Central memory CD8-positive, alpha-beta T cell (primary cell): ENCODE measurements at regions not wholly inside any gene's neighbourhood (a gene's known extent, or its start where the extent isn't known, plus 50 kb on each side); places are given as distances from the start of the nearest gene placed in this dataset.

ENCODE experiments used
- ATAC-seq: fragments of 150-1000 bp; cut with Tn5 transposase; replicated peaks from 2 replicates; pipeline ENCODE4 v1.10.0; 2022; ENCODE audit warnings: mild to moderate bottlenecking, moderate FRiP score, moderate number of reproducible peaks; ENCODE audit not compliant: poor library complexity, severe bottlenecking; ENCODE audit errors: extremely low read depth
- DNase-seq, 2 donors: peaks; one replicate each; pipeline ENCODE4 v3.0.0; 2021; ENCODE audit warnings: low spot score in 2 of 2
- H3K27ac Mint-ChIP-seq: one replicate; pipeline ENCODE4 v1.8.0; 2022; ENCODE audit warnings: low read depth, mild to moderate bottlenecking, moderate library complexity, mixed read lengths
- H3K27me3 Mint-ChIP-seq: one replicate; pipeline ENCODE4 v1.8.0; 2022; ENCODE audit warnings: mixed read lengths
- H3K36me3 Mint-ChIP-seq: one replicate; pipeline ENCODE4 v1.8.0; 2022; ENCODE audit warnings: mild to moderate bottlenecking, moderate library complexity, mixed read lengths; ENCODE audit not compliant: insufficient read depth
- H3K4me1 Mint-ChIP-seq: one replicate; pipeline ENCODE4 v1.8.0; 2022; ENCODE audit warnings: mixed read lengths
- H3K4me3 Mint-ChIP-seq: one replicate; pipeline ENCODE4 v1.8.0; 2022; ENCODE audit warnings: mild to moderate bottlenecking, moderate library complexity, mixed read lengths
- H3K9me3 Mint-ChIP-seq: one replicate; pipeline ENCODE4 v1.8.0; 2022; ENCODE audit warnings: mixed read lengths

DNA sequence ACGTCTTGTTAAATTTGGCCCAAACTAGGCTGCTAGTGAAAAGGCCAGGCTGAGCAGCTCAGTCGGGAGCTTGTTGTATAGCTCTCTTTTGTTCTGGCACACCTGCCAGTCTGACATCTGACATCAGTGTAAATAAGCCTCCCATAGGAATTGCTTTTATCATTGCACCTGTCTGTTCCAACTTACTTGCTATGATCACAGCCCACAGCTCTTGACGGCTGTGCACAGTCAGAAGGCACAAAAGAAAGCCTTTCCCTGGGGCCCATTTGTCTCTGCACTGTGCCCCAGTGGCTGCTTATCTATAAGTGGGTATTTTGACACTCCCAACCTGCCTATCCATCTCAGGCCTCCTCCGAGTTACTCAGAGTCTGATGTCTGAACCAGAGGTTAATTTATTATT is 324.5 kb downstream of the NUAK1 start:
- Mint-ChIP-seq H3K27ac (no peak overlapping the region), H3K4me1 (no peaks in the 10 kb centered on the region), H3K4me3 (no peak overlapping the region), H3K27me3 (peaks cover 10% of the 10 kb centered on the region), H3K9me3 (peaks cover 6% of the 10 kb centered on the region), H3K36me3 (no peaks in the 10 kb centered on the region)
- ATAC-seq: no peak
- no peak for DNase-seq

DNA sequence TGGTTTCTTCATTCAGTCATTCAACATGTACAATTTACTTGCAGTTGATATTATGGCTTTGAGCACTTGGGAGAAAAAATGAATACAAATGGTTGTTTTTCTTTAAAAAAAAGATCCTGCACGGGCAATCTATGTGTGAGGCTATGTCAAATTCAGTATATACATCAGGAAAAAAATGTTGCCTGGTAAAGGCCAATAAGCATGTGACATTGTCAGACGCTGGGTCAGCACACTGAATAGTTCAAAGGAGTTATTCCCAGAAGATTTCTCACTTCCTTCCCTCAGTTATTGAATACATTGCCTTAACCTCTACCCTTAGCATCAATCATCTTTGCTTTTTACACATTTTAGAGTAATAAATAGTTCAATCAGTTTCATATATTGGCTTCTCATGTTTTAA is 319.2 kb downstream of the NUAK1 start:
- Mint-ChIP-seq H3K36me3 (no peaks in the 10 kb centered on the region), H3K4me1 (no peaks in the 10 kb centered on the region), H3K4me3 (no peak overlapping the region), H3K27ac (no peak overlapping the region), H3K27me3 (no peaks in the 10 kb centered on the region), H3K9me3 (no peaks in the 10 kb centered on the region)
- DNase-seq (no peak), ATAC-seq (no peak)

GRCh38 chr12:105820429-105821125 is 318.2 kb downstream of the NUAK1 start:
- no peaks in the 10 kb centered on the region for H3K4me1 Mint-ChIP-seq
- no peaks in the 10 kb centered on the region for H3K36me3 Mint-ChIP-seq
- no peaks in the 10 kb centered on the region for H3K27me3 Mint-ChIP-seq
- DNase-seq: no peak
- no peak for ATAC-seq
- no peak overlapping the region for H3K4me3 Mint-ChIP-seq
- H3K27ac Mint-ChIP-seq: no peak overlapping the region
- no peaks in the 10 kb centered on the region for H3K9me3 Mint-ChIP-seq

DNA sequence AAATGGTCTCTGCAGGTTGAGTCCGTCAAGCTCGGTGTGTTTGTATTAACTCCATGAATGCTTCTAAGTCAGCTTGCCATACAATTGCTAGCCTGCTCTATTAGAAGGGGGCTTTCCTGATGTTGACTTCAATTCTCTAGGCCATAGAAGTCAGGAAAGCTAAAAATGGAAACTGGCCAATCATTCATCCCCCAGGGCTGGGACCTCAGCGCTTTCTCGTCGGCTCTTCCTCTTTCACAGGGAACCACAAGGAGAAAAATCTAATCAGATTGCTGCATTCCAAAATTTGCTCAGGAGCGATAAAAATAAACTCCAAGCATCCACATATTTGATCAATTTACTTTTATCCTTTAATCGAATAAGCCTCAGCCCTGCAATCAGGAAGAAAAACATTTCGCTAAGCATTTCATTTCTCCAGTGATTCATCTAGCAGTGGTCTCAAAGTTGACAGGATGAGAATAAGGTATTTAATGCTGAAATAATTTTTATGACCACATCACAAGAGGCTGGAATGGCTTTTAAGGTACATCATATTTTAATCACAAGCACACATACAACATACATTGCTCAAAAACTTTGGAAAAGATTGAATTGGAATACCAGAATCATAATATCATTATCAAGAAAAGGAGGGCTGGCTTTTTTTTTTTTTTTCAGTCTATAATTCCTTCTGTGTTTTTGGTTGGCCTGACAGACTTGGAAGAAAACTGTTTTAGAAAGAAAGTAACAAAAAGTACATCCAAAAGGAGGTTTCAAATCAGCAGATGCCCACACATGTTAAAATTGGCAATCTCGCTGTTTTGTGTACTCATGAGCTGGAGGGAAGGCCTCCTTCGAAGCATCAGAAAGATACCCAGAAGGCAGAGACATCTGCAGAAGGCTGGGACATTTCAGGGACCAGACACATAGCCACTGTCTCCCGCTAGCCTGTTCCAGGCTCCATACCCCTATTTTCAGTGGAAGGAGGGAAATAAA is 316.3 kb downstream of the NUAK1 start:
- Mint-ChIP-seq H3K36me3 (no peaks in the 10 kb centered on the region), H3K27ac (no peak overlapping the region)
- ATAC-seq: no peak

DNA sequence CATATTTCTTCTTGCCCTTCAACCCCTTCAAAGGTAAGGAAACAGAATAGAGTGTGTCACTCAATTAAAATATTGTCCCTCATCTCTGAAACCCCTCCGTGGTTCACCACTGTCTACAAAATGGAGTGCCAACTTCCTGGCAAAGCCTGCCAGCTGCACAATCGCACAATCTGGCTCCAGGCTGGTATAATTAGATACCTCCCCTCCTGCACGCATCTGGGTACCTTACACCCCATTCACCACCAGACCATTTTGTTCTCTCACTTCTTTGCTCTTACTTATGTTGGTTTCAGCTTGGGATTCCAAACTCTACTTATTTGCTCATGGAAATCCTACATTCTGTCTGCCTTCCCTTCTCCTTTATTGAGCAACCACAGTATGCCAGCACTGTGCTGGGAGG is 314.9 kb downstream of the NUAK1 start:
- ATAC-seq (no peak), DNase-seq (no peak)
- Mint-ChIP-seq H3K4me1 (no peaks in the 10 kb centered on the region), H3K36me3 (no peaks in the 10 kb centered on the region), H3K27ac (no peak overlapping the region), H3K9me3 (no peaks in the 10 kb centered on the region), H3K4me3 (no peak overlapping the region), H3K27me3 (no peaks in the 10 kb centered on the region)

More for the DNA sequence above, 316.3 kb downstream of the NUAK1 start:
- DNase-seq: no peak
- Mint-ChIP-seq H3K9me3 (no peaks in the 10 kb centered on the region), H3K27me3 (no peaks in the 10 kb centered on the region), H3K4me3 (no peak overlapping the region), H3K4me1 (no peaks in the 10 kb centered on the region)

- Mint-ChIP-seq H3K4me3 (no peak overlapping the region), H3K4me1 (no peaks in the 10 kb centered on the region), H3K9me3 (no peaks in the 10 kb centered on the region), H3K27me3 (no peaks in the 10 kb centered on the region), H3K36me3 (no peaks in the 10 kb centered on the region), H3K27ac (no peak overlapping the region)
- DNase-seq: no peak
- no peak for ATAC-seq
These were observed 313.6 kb downstream of the NUAK1 start for GRCh38 chr12:105825141-105825540.

DNA sequence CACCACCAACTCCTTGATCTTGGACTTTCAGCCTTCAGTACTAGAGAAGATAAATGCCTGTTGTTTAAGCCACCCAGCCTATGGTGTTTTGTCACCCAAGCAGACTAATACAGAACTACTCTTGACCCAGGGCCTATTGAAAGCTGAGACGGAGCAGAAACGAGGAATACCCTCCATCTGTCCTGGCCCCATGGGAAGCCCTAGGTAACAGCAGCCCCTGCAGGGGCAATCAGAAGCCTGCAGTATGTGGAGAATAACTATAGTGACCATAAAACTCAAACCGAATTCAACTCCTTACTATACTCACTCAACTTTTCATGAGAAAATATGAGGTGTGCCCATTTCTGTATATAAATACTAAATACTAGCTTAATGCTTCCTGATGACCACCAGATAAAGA is 307.4 kb downstream of the NUAK1 start:
- no peak overlapping the region for H3K27ac Mint-ChIP-seq
- H3K27me3 Mint-ChIP-seq: no peaks in the 10 kb centered on the region
- no peaks in the 10 kb centered on the region for H3K4me1 Mint-ChIP-seq
- H3K4me3 Mint-ChIP-seq: no peak overlapping the region
- ATAC-seq: no peak
- H3K36me3 Mint-ChIP-seq: no peaks in the 10 kb centered on the region
- no peak for DNase-seq
- no peaks in the 10 kb centered on the region for H3K9me3 Mint-ChIP-seq

GRCh38 chr12:105832021-105832420 is 306.7 kb downstream of the NUAK1 start:
- ATAC-seq: no peak
- Mint-ChIP-seq H3K36me3 (no peaks in the 10 kb centered on the region), H3K27me3 (peaks cover under 1% of the 10 kb centered on the region), H3K4me3 (no peak overlapping the region), H3K27ac (no peak overlapping the region), H3K4me1 (no peaks in the 10 kb centered on the region), H3K9me3 (no peaks in the 10 kb centered on the region)
- no peak for DNase-seq

DNA sequence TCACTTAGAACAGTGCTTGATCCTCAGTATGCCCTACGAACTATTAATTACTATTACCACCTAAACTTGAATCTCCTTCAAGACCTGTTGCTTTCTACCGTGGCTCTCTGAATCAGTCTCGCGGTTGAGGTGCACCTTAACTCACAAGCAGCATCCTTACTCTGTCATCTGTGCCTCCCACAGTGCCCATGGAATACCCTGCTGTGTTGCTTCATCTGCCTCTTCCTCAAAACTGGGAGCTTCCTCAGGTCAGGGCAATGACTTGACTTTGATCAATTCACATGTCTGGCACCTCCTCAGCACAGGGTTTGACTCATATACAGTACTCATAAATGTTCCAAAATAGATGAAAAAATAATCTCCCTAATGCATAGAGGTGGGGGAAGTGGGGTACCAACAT is 305.9 kb downstream of the NUAK1 start:
- Mint-ChIP-seq H3K27ac (no peak overlapping the region), H3K9me3 (no peaks in the 10 kb centered on the region), H3K4me1 (no peaks in the 10 kb centered on the region), H3K27me3 (peaks cover 8% of the 10 kb centered on the region), H3K36me3 (no peaks in the 10 kb centered on the region), H3K4me3 (no peak overlapping the region)
- ATAC-seq: no peak
- DNase-seq: no peak

- Mint-ChIP-seq H3K4me3 (no peak overlapping the region), H3K27me3 (peaks cover 14% of the 10 kb centered on the region), H3K36me3 (no peaks in the 10 kb centered on the region), H3K4me1 (no peaks in the 10 kb centered on the region), H3K9me3 (no peaks in the 10 kb centered on the region), H3K27ac (no peak overlapping the region)
- DNase-seq: no peak
- no peak for ATAC-seq
These were observed 304.3 kb downstream of the NUAK1 start for GRCh38 chr12:105834496-105834895.

GRCh38 chr12:105835580-105836241 is 303.0 kb downstream of the NUAK1 start:
- no peaks in the 10 kb centered on the region for H3K36me3 Mint-ChIP-seq
- peaks cover 14% of the 10 kb centered on the region for H3K27me3 Mint-ChIP-seq
- H3K9me3 Mint-ChIP-seq: no peaks in the 10 kb centered on the region
- no peak overlapping the region for H3K4me3 Mint-ChIP-seq
- DNase-seq (no peak), ATAC-seq (no peak)
- H3K4me1 Mint-ChIP-seq: no peaks in the 10 kb centered on the region
- no peak overlapping the region for H3K27ac Mint-ChIP-seq

DNA sequence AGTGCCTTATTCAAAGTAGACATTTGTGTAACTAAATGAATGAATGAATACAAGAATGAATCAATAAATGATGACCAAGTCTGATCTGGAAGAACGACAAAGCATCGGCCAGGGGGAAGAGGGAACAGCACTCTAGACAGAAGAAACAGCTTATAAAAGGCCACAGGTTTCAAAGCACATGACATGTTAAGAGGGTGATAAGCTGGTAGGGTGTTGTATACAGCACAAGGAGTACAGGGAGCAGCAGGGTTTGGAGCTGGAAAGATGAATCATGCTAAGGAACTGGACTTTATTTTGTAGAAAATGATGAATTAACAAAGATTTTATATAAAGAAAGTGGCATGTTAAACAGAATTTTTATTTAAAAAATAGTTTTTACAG is 302.5 kb downstream of the NUAK1 start:
- no peak overlapping the region for H3K4me3 Mint-ChIP-seq
- no peaks in the 10 kb centered on the region for H3K4me1 Mint-ChIP-seq
- no peaks in the 10 kb centered on the region for H3K9me3 Mint-ChIP-seq
- peaks cover 14% of the 10 kb centered on the region for H3K27me3 Mint-ChIP-seq
- no peak overlapping the region for H3K27ac Mint-ChIP-seq
- ATAC-seq (no peak), DNase-seq (no peak)
- no peaks in the 10 kb centered on the region for H3K36me3 Mint-ChIP-seq
